ENCODE measurements at regions not wholly inside any gene's neighbourhood (a gene's known extent, or its start where the extent isn't known, plus 50 kb on each side); places are given as distances from the start of the nearest gene placed in this dataset.

DNA sequence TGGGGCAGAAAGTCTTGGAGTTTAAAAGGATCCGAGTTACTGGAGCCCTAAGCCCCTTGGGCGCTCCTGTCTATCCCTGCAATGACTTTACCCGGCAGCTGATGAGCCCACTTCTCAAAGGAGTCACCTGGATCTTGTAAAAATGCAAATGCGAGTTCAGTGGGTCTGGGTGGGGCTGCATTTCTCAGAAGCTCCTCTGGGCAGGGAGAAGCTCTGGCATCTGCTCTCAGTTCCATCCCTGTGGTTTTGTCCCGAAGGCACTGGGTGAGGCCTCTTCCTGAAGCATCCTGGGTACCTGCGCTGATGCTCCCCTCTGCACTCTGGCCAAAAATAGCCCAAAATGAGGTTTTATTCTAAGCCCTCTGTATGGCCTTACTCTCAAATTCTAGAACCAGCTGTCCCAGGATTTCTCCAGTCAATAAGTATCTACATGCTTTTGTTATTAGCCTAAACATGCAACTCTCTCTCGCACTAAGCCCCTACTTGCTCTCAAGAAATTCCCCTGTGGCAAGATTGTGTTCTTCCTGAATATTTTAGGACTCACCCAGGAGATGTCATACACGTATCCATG is 167.8 kb upstream of the APCDD1 start:
- no peaks in the 10 kb centered on the region for H4K20me1 ChIP-seq (ENCODE audit: insufficient read depth, low read length)
- no peaks in the 10 kb centered on the region for H3K4me1 ChIP-seq (ENCODE audit: low read length)
- H3K9ac ChIP-seq (ENCODE audit: low read length): no peak overlapping the region
- no peak for DNase-seq
- no peaks in the 10 kb centered on the region for H3K9me2 ChIP-seq (replicated peaks; ENCODE audit: insufficient read depth, low read length)
- TF ChIP-seq, protein P1, sequence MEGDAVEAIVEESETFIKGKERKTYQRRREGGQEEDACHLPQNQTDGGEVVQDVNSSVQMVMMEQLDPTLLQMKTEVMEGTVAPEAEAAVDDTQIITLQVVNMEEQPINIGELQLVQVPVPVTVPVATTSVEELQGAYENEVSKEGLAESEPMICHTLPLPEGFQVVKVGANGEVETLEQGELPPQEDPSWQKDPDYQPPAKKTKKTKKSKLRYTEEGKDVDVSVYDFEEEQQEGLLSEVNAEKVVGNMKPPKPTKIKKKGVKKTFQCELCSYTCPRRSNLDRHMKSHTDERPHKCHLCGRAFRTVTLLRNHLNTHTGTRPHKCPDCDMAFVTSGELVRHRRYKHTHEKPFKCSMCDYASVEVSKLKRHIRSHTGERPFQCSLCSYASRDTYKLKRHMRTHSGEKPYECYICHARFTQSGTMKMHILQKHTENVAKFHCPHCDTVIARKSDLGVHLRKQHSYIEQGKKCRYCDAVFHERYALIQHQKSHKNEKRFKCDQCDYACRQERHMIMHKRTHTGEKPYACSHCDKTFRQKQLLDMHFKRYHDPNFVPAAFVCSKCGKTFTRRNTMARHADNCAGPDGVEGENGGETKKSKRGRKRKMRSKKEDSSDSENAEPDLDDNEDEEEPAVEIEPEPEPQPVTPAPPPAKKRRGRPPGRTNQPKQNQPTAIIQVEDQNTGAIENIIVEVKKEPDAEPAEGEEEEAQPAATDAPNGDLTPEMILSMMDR (IDR thresholded peaks at IDR 0.05; ENCODE audit: low read length): no peak
- TF ChIP-seq EZH2 (optimal IDR thresholded peaks at IDR 0.05; ENCODE audit: low read depth, low read length) (no peak), EZH2phosphoT487 (IDR thresholded peaks at IDR 0.05; ENCODE audit: low read length) (no peak)
- H2AFZ ChIP-seq (ENCODE audit: low read length): no peak overlapping the region
- H3K79me2 ChIP-seq (ENCODE audit: low read length): no peaks in the 10 kb centered on the region
- H3K36me3 ChIP-seq (replicated peaks; ENCODE audit: insufficient read depth, low read length): no peaks in the 10 kb centered on the region
- no peaks in the 10 kb centered on the region for H3K9me3 ChIP-seq (replicated peaks; ENCODE audit: insufficient read depth, low read length)
- no peak overlapping the region for H3K4me2 ChIP-seq (ENCODE audit: low read depth, low read length)
- no peaks in the 10 kb centered on the region for H3F3A ChIP-seq (ENCODE audit: insufficient read depth, low read length)
- H3K4me3 ChIP-seq (ENCODE audit: low read length): no peak overlapping the region
- H3K27ac ChIP-seq (ENCODE audit: low read length): no peak overlapping the region
- no peaks in the 10 kb centered on the region for H3K27me3 ChIP-seq (replicated peaks; ENCODE audit: insufficient read depth, low read length)

DNA sequence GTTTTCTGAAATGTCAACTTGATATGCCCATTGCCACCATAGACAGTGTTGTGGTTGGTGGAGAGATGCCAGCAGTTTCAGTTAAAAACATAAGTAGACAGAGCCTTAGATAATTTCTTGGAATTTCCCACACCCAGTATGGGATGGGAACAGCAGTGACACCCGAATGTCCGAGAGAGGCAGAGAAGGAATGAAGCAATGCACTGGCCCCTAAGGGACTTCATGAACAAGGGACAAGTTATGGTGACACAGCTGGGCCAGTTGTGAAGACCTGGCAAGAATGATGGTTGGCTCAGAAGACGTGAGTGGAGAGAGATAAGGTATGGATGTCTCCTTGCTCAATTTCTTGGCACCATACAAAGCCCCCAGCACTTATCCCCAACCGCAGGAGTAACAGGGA is 165.2 kb upstream of the APCDD1 start:
- H3K36me3 ChIP-seq (replicated peaks; ENCODE audit: insufficient read depth, low read length): no peaks in the 10 kb centered on the region
- no peak overlapping the region for H2AFZ ChIP-seq (ENCODE audit: low read length)
- H3K4me2 ChIP-seq (ENCODE audit: low read depth, low read length): no peak overlapping the region
- H4K20me1 ChIP-seq (ENCODE audit: insufficient read depth, low read length): no peaks in the 10 kb centered on the region
- no peak overlapping the region for H3K9ac ChIP-seq (ENCODE audit: low read length)
- TF ChIP-seq EZH2 (optimal IDR thresholded peaks at IDR 0.05; ENCODE audit: low read depth, low read length) (no peak), EZH2phosphoT487 (IDR thresholded peaks at IDR 0.05; ENCODE audit: low read length) (no peak)
- TF ChIP-seq, protein P1 (IDR thresholded peaks at IDR 0.05; ENCODE audit: low read length): no peak
- H3K27me3 ChIP-seq (replicated peaks; ENCODE audit: insufficient read depth, low read length): no peaks in the 10 kb centered on the region
- H3K9me2 ChIP-seq (replicated peaks; ENCODE audit: insufficient read depth, low read length): no peaks in the 10 kb centered on the region
- no peaks in the 10 kb centered on the region for H3F3A ChIP-seq (ENCODE audit: insufficient read depth, low read length)
- no peak overlapping the region for H3K27ac ChIP-seq (ENCODE audit: low read length)
- H3K9me3 ChIP-seq (replicated peaks; ENCODE audit: insufficient read depth, low read length): no peaks in the 10 kb centered on the region
- no peak for DNase-seq
- no peaks in the 10 kb centered on the region for H3K79me2 ChIP-seq (ENCODE audit: low read length)
- H3K4me3 ChIP-seq (ENCODE audit: low read length): no peak overlapping the region
- no peaks in the 10 kb centered on the region for H3K4me1 ChIP-seq (ENCODE audit: low read length)

DNA sequence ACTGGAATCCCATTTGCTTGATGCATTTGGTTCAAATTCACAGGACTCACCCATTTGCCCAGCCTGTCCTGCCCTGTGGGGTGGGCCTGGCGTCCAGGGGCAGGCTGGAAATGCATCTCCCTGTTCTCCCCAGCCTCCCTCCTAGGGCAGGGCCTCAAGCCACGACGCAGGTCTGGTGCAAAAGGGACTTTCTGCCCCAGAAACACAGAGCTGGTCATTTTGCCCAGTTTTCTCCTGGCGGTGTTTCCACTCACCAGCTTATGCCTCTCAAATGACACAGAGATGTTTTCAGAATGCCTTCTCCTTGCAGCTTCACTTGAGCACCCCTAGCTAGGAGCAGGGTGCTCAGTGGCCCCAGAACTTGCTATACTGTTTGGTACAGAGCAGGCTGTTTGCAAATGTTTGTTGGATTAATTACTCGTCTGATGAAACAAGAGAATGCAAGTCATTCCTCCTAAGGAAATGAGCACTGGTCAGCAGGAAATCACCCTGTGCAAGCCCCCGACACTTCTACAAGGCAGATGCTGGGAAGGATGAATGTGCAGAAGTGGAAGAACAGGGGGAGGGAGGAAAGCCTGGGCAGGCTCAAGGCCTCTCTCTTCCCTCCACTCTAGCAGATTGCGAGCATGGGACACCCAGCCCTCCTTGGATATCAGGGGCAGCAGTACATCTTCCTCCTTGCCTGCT is 164.3 kb upstream of the APCDD1 start:
- Histone ChIP-seq H3K27ac (ENCODE audit: low read length) (no peak overlapping the region), H3K79me2 (ENCODE audit: low read length) (no peaks in the 10 kb centered on the region), H3K36me3 (replicated peaks; ENCODE audit: insufficient read depth, low read length) (no peaks in the 10 kb centered on the region), H3K4me3 (ENCODE audit: low read length) (no peak overlapping the region), H3K9ac (ENCODE audit: low read length) (no peak overlapping the region), H3F3A (ENCODE audit: insufficient read depth, low read length) (no peaks in the 10 kb centered on the region), H4K20me1 (ENCODE audit: insufficient read depth, low read length) (no peaks in the 10 kb centered on the region), H3K27me3 (replicated peaks; ENCODE audit: insufficient read depth, low read length) (no peaks in the 10 kb centered on the region), H3K4me2 (ENCODE audit: low read depth, low read length) (no peak overlapping the region), H2AFZ (ENCODE audit: low read length) (no peak overlapping the region), H3K9me2 (replicated peaks; ENCODE audit: insufficient read depth, low read length) (no peaks in the 10 kb centered on the region), H3K9me3 (replicated peaks; ENCODE audit: insufficient read depth, low read length) (no peaks in the 10 kb centered on the region), H3K4me1 (ENCODE audit: low read length) (no peaks in the 10 kb centered on the region)
- no peak for DNase-seq
- TF ChIP-seq, protein P1 (IDR thresholded peaks at IDR 0.05; ENCODE audit: low read length): no peak
- TF ChIP-seq EZH2 (optimal IDR thresholded peaks at IDR 0.05; ENCODE audit: low read depth, low read length) (no peak), EZH2phosphoT487 (IDR thresholded peaks at IDR 0.05; ENCODE audit: low read length) (no peak)

Measured in MM.1S (cell line).